ENCODE measurements at regions not wholly inside any gene's neighbourhood (a gene's known extent, or its start where the extent isn't known, plus 50 kb on each side); places are given as distances from the start of the nearest gene placed in this dataset.

DNA sequence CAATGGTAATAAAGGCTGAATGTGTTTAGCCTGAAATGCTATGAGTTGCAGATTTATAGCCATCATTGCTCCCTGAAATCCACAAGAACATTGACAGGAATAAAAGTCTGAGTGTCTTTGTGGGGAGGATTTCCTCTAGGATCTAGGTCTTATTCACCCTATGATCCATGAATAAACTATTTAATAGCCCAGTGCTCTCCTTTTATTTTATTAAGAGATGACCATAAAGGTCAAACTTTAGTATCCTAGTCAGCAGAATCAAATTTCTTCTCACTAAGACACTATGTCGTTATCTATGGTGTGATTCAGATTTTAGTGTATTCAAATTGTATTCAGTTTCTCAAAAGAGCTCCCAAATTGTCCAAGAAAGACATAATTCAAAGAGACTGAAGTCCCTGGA lies 67.8 kb upstream of the AKR1E2 start:
- no peaks in the 10 kb centered on the region for H3K4me1 Mint-ChIP-seq (ENCODE audit: unreplicated experiment)
- DNase-seq (ENCODE audit: low spot score): no peak
- H3K36me3 Mint-ChIP-seq (ENCODE audit: low read depth, unreplicated experiment): no peaks in the 10 kb centered on the region
- H3K27ac Mint-ChIP-seq (ENCODE audit: unreplicated experiment): no peak overlapping the region
- H3K27me3 Mint-ChIP-seq (ENCODE audit: unreplicated experiment): peaks cover 4% of the 10 kb centered on the region
- no peak overlapping the region for H3K4me3 Mint-ChIP-seq (ENCODE audit: unreplicated experiment)
- no peaks in the 10 kb centered on the region for H3K9me3 Mint-ChIP-seq (ENCODE audit: unreplicated experiment)
- TF ChIP-seq, protein P1, sequence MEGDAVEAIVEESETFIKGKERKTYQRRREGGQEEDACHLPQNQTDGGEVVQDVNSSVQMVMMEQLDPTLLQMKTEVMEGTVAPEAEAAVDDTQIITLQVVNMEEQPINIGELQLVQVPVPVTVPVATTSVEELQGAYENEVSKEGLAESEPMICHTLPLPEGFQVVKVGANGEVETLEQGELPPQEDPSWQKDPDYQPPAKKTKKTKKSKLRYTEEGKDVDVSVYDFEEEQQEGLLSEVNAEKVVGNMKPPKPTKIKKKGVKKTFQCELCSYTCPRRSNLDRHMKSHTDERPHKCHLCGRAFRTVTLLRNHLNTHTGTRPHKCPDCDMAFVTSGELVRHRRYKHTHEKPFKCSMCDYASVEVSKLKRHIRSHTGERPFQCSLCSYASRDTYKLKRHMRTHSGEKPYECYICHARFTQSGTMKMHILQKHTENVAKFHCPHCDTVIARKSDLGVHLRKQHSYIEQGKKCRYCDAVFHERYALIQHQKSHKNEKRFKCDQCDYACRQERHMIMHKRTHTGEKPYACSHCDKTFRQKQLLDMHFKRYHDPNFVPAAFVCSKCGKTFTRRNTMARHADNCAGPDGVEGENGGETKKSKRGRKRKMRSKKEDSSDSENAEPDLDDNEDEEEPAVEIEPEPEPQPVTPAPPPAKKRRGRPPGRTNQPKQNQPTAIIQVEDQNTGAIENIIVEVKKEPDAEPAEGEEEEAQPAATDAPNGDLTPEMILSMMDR (IDR thresholded peaks at IDR 0.05; ENCODE audit: unreplicated experiment): no peak

DNA sequence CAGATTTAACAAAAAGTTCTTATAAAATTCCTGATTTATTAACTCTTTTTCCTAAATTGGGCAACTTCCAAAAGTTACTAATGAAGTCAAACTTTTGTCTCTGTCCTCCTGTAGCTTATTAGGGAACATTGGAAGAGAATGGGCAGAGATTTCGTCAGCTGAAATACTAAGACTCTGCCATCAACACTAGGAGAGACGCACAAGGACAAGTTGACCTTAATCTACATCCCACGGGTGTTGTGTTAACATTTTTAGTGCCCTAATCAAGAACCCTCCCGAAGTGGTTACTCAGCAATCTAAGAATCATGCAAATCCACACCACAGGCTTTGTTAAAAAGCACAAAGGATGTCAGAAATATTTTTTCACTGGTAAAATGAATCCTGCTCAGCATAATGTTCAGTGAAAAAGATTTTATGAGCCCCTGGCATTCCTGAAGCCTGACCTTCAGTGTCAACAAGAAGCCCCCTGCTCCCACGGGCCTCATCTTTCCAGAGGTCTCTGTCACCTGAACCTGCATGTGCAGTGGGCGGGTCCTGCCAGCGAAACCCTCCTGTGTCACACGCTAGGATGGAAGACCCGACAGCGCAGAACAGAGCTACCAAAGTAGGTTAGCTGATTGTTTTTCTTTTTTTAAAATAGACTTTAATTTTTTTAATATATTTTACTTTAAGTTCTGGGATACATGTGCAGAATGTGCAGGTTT lies 70.6 kb upstream of the AKR1E2 start:
- no peaks in the 10 kb centered on the region for H3K9me3 Mint-ChIP-seq (ENCODE audit: unreplicated experiment)
- peaks cover 4% of the 10 kb centered on the region for H3K27me3 Mint-ChIP-seq (ENCODE audit: unreplicated experiment)
- H3K4me3 Mint-ChIP-seq (ENCODE audit: unreplicated experiment): no peak overlapping the region
- no peaks in the 10 kb centered on the region for H3K36me3 Mint-ChIP-seq (ENCODE audit: low read depth, unreplicated experiment)
- DNase-seq (ENCODE audit: low spot score): no peak
- TF ChIP-seq, protein P1 (IDR thresholded peaks at IDR 0.05; ENCODE audit: unreplicated experiment): no peak
- H3K27ac Mint-ChIP-seq (ENCODE audit: unreplicated experiment): no peak overlapping the region
- no peaks in the 10 kb centered on the region for H3K4me1 Mint-ChIP-seq (ENCODE audit: unreplicated experiment)

DNA sequence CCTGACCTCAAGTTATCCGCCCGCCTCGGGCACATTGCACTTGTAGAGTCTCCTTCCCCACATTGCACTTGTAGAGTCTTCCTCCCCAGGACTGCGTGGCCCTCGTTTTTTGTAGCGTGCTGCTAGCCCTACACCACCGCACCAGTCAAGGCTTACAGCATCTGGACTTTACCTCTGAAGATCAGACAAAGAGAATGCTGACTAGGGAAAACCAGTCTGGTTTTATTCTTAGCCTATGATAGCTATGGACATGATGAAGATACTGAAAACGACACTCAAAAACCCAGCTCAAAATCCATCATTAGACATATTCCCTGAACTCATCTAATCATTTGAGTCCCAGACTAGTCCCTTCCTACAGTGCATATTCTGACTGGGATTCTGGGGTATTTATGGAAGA lies 71.9 kb upstream of the AKR1E2 start:
- H3K9me3 Mint-ChIP-seq (ENCODE audit: unreplicated experiment): no peaks in the 10 kb centered on the region

DNA sequence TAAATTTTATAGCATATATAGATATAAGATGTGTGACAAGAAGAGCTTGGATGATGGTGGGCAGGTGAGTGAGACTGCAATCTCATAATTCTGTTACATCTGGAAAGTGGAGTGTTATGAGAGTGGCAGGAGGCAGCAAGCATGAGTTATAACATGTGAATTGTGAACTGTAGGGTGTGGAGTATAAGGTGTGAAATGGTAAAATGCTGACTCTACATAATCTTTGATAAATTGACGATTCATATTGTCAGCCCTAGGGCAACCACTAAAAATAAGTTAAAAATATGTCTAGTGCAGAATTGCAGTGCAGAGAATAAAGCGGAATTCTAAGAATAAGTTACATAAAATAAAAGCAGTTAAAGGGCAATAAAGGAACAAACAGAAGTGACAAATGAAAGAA lies 74.8 kb upstream of the AKR1E2 start:
- Mint-ChIP-seq H3K4me1 (ENCODE audit: unreplicated experiment) (peaks cover 4% of the 10 kb centered on the region), H3K4me3 (ENCODE audit: unreplicated experiment) (no peak overlapping the region), H3K36me3 (ENCODE audit: low read depth, unreplicated experiment) (no peaks in the 10 kb centered on the region), H3K9me3 (ENCODE audit: unreplicated experiment) (no peaks in the 10 kb centered on the region), H3K27me3 (ENCODE audit: unreplicated experiment) (no peaks in the 10 kb centered on the region), H3K27ac (ENCODE audit: unreplicated experiment) (no peak overlapping the region)
- DNase-seq (ENCODE audit: low spot score): no peak
- TF ChIP-seq, protein P1 (IDR thresholded peaks at IDR 0.05; ENCODE audit: unreplicated experiment): no peak

More for the DNA sequence above, 71.9 kb upstream of the AKR1E2 start:
- peaks cover 1% of the 10 kb centered on the region for H3K4me1 Mint-ChIP-seq (ENCODE audit: unreplicated experiment)
- no peaks in the 10 kb centered on the region for H3K27me3 Mint-ChIP-seq (ENCODE audit: unreplicated experiment)
- H3K36me3 Mint-ChIP-seq (ENCODE audit: low read depth, unreplicated experiment): no peaks in the 10 kb centered on the region
- H3K4me3 Mint-ChIP-seq (ENCODE audit: unreplicated experiment): no peak overlapping the region
- TF ChIP-seq, protein P1 (IDR thresholded peaks at IDR 0.05; ENCODE audit: unreplicated experiment): no peak
- H3K27ac Mint-ChIP-seq (ENCODE audit: unreplicated experiment): no peak overlapping the region
- DNase-seq (ENCODE audit: low spot score): no peak

DNA sequence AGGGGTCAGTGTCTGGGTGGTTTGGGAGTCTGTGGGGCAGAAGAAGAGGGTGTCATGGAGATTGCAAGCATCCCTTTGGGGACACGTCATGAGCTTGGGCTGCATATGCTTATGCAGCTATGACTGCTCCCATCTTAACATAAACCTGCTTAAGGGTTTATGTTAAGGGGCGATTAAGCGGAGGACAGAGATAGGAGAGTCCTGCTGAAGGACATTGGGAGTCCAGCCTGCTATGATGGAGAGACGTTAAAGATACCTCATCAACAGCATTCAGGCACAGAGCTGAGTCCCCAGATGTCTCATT lies 76.8 kb upstream of the AKR1E2 start:
- Mint-ChIP-seq H3K36me3 (ENCODE audit: low read depth, unreplicated experiment) (no peaks in the 10 kb centered on the region), H3K9me3 (ENCODE audit: unreplicated experiment) (no peaks in the 10 kb centered on the region), H3K4me1 (ENCODE audit: unreplicated experiment) (peaks cover 4% of the 10 kb centered on the region), H3K27ac (ENCODE audit: unreplicated experiment) (no peak overlapping the region), H3K4me3 (ENCODE audit: unreplicated experiment) (no peak overlapping the region), H3K27me3 (ENCODE audit: unreplicated experiment) (no peaks in the 10 kb centered on the region)
- DNase-seq (ENCODE audit: low spot score): no peak
- TF ChIP-seq, protein P1 (IDR thresholded peaks at IDR 0.05; ENCODE audit: unreplicated experiment): no peak

Measured in endothelial cell (in vitro differentiated cells).